Body of pancreas (tissue), 4 donors: ENCODE measurements at regions not wholly inside any gene's neighbourhood (a gene's known extent, or its start where the extent isn't known, plus 50 kb on each side); places are given as distances from the start of the nearest gene placed in this dataset.

Source experiments
- ATAC-seq: fragments of 150-250 bp; one replicate; pipeline ENCODE4 v1.9.1; 2016
- DNase-seq, 4 donors: peaks; one replicate each; pipeline ENCODE4 v3.0.0-alpha.2; 2019
- H3K27ac ChIP-seq, 4 donors: fragments of 200-600 bp; sonication (generic); 1 replicate in 3 of 4; 2 replicates in 1 of 4; pipeline versions ENCODE4 v1.5.1 to v1.6.1; 2016 to 2019; ENCODE audit warnings: mild to moderate bottlenecking in 1 of 4, mixed read lengths in 1 of 4, moderate library complexity in 1 of 4
- H3K27me3 ChIP-seq, 2 donors: fragments of 200-600 bp; sonication (generic); one replicate each; pipeline ENCODE4 v1.6.0; 2016; ENCODE audit warnings: mild to moderate bottlenecking in 1 of 2
- H3K36me3 ChIP-seq, 2 donors: fragments of 200-600 bp; sonication (generic); replicated peaks in 1 of 2; 2 replicates each; pipeline ENCODE4 v1.5.1; 2016; ENCODE audit warnings: low read depth in 2 of 2; ENCODE audit not compliant: insufficient read depth in 1 of 2
- H3K4me1 ChIP-seq: fragments of 200-600 bp; sonication (generic); one replicate; pipeline ENCODE4 v1.6.0; 2016
- H3K4me3 ChIP-seq, 2 donors: fragments of 200-600 bp; sonication (generic); 1 replicate in 1 of 2; 2 replicates in 1 of 2; pipeline ENCODE4 v1.5.1; 2016 to 2019
- H3K9me3 ChIP-seq, 3 donors: fragments of 200-600 bp; sonication (generic); 1 replicate in 2 of 3; 2 replicates in 1 of 3; pipeline ENCODE4 v1.5.1; 2016
- POLR2A ChIP-seq, 3 donors: fragments of 450-650 bp; IDR thresholded peaks; one replicate each; pipeline ENCODE4 v1.6.1; 2016; ENCODE audit warnings: antibody characterized with exemption in 3 of 3, mild to moderate bottlenecking in 2 of 3
- WGBS, 2 donors: methylation state at CpG; one replicate each; pipeline ENCODE4 v1.1.5; 2017; 5-methylcytosine and 5-hydroxymethylcytosine counted together
- intact Hi-C: fragments of 100-400 bp; cut with DNase I; formaldehyde crosslinking; loops from one replicate; pipeline ENCODE4 v1.15.1; 2023
- TF ChIP-seq, protein P1 (sequence below), 7 experiments: fragments of 450-650 bp in 4 of 7; fragments of 200-600 bp in 3 of 7; sonication (generic) in 3 of 7; IDR thresholded peaks; one replicate each; pipeline ENCODE4 v1.5.1; 2016 to 2019; ENCODE audit warnings: antibody characterized with exemption in 7 of 7

GRCh38 chr21:17438635-17439034, 74.2 kb upstream of the CXADR start:
- 77 to 85% methylated on average over 5 of the region's 5 CpGs for WGBS, 2 donors
- Histone ChIP-seq H3K4me1 (peaks cover 31% of the 10 kb centered on the region), H3K9me3 (no peaks in the 10 kb centered on the region), H3K27me3 (no peaks in the 10 kb centered on the region), H3K27ac (no peak overlapping the region), H3K4me3 (no peak overlapping the region), H3K36me3 (no peaks in the 10 kb centered on the region)
- TF ChIP-seq POLR2A (IDR thresholded peaks at IDR 0.05): no peak
- TF ChIP-seq, protein P1, sequence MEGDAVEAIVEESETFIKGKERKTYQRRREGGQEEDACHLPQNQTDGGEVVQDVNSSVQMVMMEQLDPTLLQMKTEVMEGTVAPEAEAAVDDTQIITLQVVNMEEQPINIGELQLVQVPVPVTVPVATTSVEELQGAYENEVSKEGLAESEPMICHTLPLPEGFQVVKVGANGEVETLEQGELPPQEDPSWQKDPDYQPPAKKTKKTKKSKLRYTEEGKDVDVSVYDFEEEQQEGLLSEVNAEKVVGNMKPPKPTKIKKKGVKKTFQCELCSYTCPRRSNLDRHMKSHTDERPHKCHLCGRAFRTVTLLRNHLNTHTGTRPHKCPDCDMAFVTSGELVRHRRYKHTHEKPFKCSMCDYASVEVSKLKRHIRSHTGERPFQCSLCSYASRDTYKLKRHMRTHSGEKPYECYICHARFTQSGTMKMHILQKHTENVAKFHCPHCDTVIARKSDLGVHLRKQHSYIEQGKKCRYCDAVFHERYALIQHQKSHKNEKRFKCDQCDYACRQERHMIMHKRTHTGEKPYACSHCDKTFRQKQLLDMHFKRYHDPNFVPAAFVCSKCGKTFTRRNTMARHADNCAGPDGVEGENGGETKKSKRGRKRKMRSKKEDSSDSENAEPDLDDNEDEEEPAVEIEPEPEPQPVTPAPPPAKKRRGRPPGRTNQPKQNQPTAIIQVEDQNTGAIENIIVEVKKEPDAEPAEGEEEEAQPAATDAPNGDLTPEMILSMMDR (IDR thresholded peaks at IDR 0.05): no peak
- ATAC-seq (no peak), DNase-seq (no peak)
- intact Hi-C loops: no loop called here

DNA sequence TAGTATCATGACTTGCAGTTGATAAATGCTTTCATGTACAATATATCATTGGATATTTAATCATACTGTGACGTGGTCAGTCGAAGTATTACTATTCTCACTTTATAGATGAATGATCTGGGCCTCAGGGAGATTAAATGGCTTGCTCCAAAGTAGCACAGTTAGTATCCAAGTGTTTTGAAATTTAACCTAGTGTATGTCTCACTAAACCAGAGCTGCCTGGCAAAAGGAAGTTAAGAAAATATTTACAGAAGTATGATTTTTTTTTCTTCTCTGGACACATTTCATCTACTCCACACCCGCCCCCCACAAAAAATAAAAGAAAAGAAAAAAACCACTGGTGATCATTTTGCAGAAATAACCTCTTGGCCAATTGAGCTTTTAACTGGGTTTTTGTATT, 71.9 kb upstream of the CXADR start:
- H3K36me3 ChIP-seq: no peaks in the 10 kb centered on the region
- peaks cover 31% of the 10 kb centered on the region for H3K4me1 ChIP-seq
- intact Hi-C loops: no loop called here
- H3K27me3 ChIP-seq: no peaks in the 10 kb centered on the region
- H3K9me3 ChIP-seq: no peaks in the 10 kb centered on the region
- DNase-seq (no peak), ATAC-seq (peak; percentile 36)
- TF ChIP-seq, protein P1 (IDR thresholded peaks at IDR 0.05): no peak
- TF ChIP-seq POLR2A (IDR thresholded peaks at IDR 0.05): no peak
- peak overlapping the region; percentile 25 to 77 (median 68) for H3K27ac ChIP-seq
- H3K4me3 ChIP-seq: no peak overlapping the region
- 13 to 16% methylated on average over 3 of the region's 3 CpGs for WGBS, 2 donors

GRCh38 chr21:17441370-17441769, 71.5 kb upstream of the CXADR start:
- intact Hi-C loops: no loop called here
- TF ChIP-seq POLR2A (IDR thresholded peaks at IDR 0.05): peak in 1 of 3 donors; percentile 16
- TF ChIP-seq, protein P1 (IDR thresholded peaks at IDR 0.05): no peak
- Histone ChIP-seq H3K36me3 (no peaks in the 10 kb centered on the region), H3K27me3 (no peaks in the 10 kb centered on the region), H3K4me1 (peaks cover 29% of the 10 kb centered on the region), H3K27ac (peak overlapping the region; percentile 48 to 77 (median 68)), H3K4me3 (no peak overlapping the region), H3K9me3 (no peaks in the 10 kb centered on the region)
- DNase-seq (peak; percentile 81 to 93 (median 90)), ATAC-seq (peak; percentile 93)
- WGBS, 2 donors: 7 to 22% methylated on average over 1 of the region's 1 CpG

DNA sequence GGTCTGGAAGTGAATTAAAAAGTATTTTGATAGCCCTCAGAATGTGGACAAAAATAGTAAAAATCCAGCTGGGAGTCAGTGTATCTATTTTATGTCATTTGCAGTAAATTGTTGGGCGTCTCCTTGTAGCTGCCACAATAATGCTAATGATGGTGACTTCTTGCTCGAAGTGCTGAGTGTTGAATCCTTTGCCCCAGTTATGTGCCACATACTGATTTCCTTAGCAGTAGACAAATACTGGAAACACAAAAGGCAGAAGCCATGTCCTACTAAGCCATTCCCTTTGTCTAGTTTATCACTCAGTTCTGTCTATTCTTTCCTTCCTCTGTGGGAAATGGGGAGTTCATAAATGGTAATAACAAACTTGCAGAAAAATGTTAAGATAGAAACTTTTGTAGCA, 70.7 kb upstream of the CXADR start:
- intact Hi-C loops: no loop called here
- Histone ChIP-seq H3K9me3 (no peaks in the 10 kb centered on the region), H3K4me3 (no peak overlapping the region), H3K27ac (peak overlapping the region; percentile 22 to 77 (median 68)), H3K4me1 (peaks cover 26% of the 10 kb centered on the region), H3K36me3 (no peaks in the 10 kb centered on the region), H3K27me3 (no peaks in the 10 kb centered on the region)
- TF ChIP-seq POLR2A (IDR thresholded peaks at IDR 0.05): no peak
- TF ChIP-seq, protein P1 (IDR thresholded peaks at IDR 0.05): no peak
- no peak for DNase-seq
- WGBS, 2 donors: 55 to 93% methylated on average over 2 of the region's 2 CpGs
- no peak for ATAC-seq

- intact Hi-C loops: no loop called here
- H3K36me3 ChIP-seq: no peaks in the 10 kb centered on the region
- ATAC-seq (no peak), DNase-seq (no peak)
- peaks cover 25% of the 10 kb centered on the region for H3K4me1 ChIP-seq
- WGBS, 2 donors: 67 to 72% methylated on average over 5 of the region's 5 CpGs
- peak overlapping the region in 1 of 4 donors; percentile 3 for H3K27ac ChIP-seq
- TF ChIP-seq POLR2A (IDR thresholded peaks at IDR 0.05): no peak
- TF ChIP-seq, protein P1 (IDR thresholded peaks at IDR 0.05): no peak
- no peaks in the 10 kb centered on the region for H3K27me3 ChIP-seq
- H3K9me3 ChIP-seq: no peaks in the 10 kb centered on the region
- no peak overlapping the region for H3K4me3 ChIP-seq
Measured at GRCh38 chr21:17444828-17445227, 68.0 kb upstream of the CXADR start.
